GM19468 (cell line): ENCODE measurements at regions not wholly inside any gene's neighbourhood (a gene's known extent, or its start where the extent isn't known, plus 50 kb on each side); places are given as distances from the start of the nearest gene placed in this dataset.
"Not testable (repeated sequence)": the region's sequence is repeated elsewhere in the genome, so short reads cannot be mapped to it uniquely, and the experiment has no call there.

Experiments
- ATAC-seq: cut with Tn5 transposase; IDR thresholded peaks from one replicate; pipeline ENCODE4 v1.9.1; 2021; ENCODE audit warnings: mild to moderate bottlenecking, moderate library complexity, moderate number of reproducible peaks; ENCODE audit not compliant: unreplicated experiment; ENCODE audit errors: extremely low read depth

GRCh38 chr4:106542609-106543008 lies 174.0 kb upstream of the GIMD1 start:
- not testable (repeated sequence) for ATAC-seq

- ATAC-seq, result no peak
Observed at GRCh38 chr4:106541253-106541652, 172.7 kb upstream of the GIMD1 start.

- ATAC-seq, result no peak
Observed at GRCh38 chr4:106530821-106531220, 162.2 kb upstream of the GIMD1 start.

- ATAC-seq, result no peak
Observed at GRCh38 chr4:106530024-106530361, 161.4 kb upstream of the GIMD1 start.

- no peak for ATAC-seq
Observed at GRCh38 chr4:106529348-106530023, 160.9 kb upstream of the GIMD1 start.

- ATAC-seq, result no peak
Observed at GRCh38 chr4:106527316-106527715, 158.7 kb upstream of the GIMD1 start.

- ATAC-seq, result not testable (repeated sequence)
Observed at GRCh38 chr4:106525425-106525824, 156.8 kb upstream of the GIMD1 start.

GRCh38 chr4:106524772-106525171 lies 156.2 kb upstream of the GIMD1 start:
- not testable (repeated sequence) for ATAC-seq

GRCh38 chr4:106522839-106523238 lies 154.3 kb upstream of the GIMD1 start:
- ATAC-seq, result no peak

- ATAC-seq, result no peak
Observed at GRCh38 chr4:106512706-106513105, 144.1 kb upstream of the GIMD1 start.

GRCh38 chr4:106507440-106507839 lies 138.9 kb upstream of the GIMD1 start:
- ATAC-seq, result no peak

- no peak for ATAC-seq
Observed at GRCh38 chr4:106503116-106504050, 134.8 kb upstream of the GIMD1 start.

- ATAC-seq, result peak; percentile 77
Observed at GRCh38 chr4:106502106-106502699, 133.6 kb upstream of the GIMD1 start.

- no peak for ATAC-seq
Observed at GRCh38 chr4:106497271-106497670, 128.7 kb upstream of the GIMD1 start.

GRCh38 chr4:106496061-106496460 lies 127.5 kb upstream of the GIMD1 start:
- no peak for ATAC-seq

- ATAC-seq, result no peak
Observed at GRCh38 chr4:106495476-106495875, 126.9 kb upstream of the GIMD1 start.

- ATAC-seq, result no peak
Observed at GRCh38 chr4:106494066-106494465, 125.5 kb upstream of the GIMD1 start.

- no peak for ATAC-seq
Observed at GRCh38 chr4:106493086-106493485, 124.5 kb upstream of the GIMD1 start.

GRCh38 chr4:106486533-106486932 lies 118.0 kb upstream of the GIMD1 start:
- ATAC-seq, result no peak

GRCh38 chr4:106481801-106482200 lies 113.2 kb upstream of the GIMD1 start:
- no peak for ATAC-seq

GRCh38 chr4:106478152-106478551 lies 109.6 kb upstream of the GIMD1 start:
- ATAC-seq, result no peak
